Spleen (tissue), 7 donors: ENCODE measurements at regions not wholly inside any gene's neighbourhood (a gene's known extent, or its start where the extent isn't known, plus 50 kb on each side); places are given as distances from the start of the nearest gene placed in this dataset.

Source experiments
- POLR2AphosphoS5 ChIP-seq, 3 donors: sonication (generic); formaldehyde crosslinking; IDR thresholded peaks; one replicate each; pipeline ENCODE4 v1.5.1; 2017; ENCODE audit warnings: antibody characterized with exemption in 3 of 3
- TF ChIP-seq, protein P1 (sequence below), 11 experiments: fragments of 200-600 bp in 7 of 11; fragments of 450-650 bp in 4 of 11; sonication (generic) in 4 of 11; IDR thresholded peaks in 8 of 11; conservative IDR thresholded peaks in 3 of 11; 1 replicate in 7 of 11; 2 replicates in 4 of 11; pipeline versions ENCODE4 v1.4.0 to v1.8.0; 2016 to 2021; ENCODE audit warnings: antibody characterized with exemption in 11 of 11, inconsistent platforms in 4 of 11, mild to moderate bottlenecking in 1 of 11
- donor health status: DM: no; HTN: no; CAD: no; lungs with moderate emphysema.
- donor health status: DM: no; HTN: no; CAD: no.
- donor health status: DM: no; HTN: no; CAD: no.

GRCh38 chr3:161682715-161683114 lies 186.1 kb downstream of the OTOL1 start:
- TF ChIP-seq, protein P1, sequence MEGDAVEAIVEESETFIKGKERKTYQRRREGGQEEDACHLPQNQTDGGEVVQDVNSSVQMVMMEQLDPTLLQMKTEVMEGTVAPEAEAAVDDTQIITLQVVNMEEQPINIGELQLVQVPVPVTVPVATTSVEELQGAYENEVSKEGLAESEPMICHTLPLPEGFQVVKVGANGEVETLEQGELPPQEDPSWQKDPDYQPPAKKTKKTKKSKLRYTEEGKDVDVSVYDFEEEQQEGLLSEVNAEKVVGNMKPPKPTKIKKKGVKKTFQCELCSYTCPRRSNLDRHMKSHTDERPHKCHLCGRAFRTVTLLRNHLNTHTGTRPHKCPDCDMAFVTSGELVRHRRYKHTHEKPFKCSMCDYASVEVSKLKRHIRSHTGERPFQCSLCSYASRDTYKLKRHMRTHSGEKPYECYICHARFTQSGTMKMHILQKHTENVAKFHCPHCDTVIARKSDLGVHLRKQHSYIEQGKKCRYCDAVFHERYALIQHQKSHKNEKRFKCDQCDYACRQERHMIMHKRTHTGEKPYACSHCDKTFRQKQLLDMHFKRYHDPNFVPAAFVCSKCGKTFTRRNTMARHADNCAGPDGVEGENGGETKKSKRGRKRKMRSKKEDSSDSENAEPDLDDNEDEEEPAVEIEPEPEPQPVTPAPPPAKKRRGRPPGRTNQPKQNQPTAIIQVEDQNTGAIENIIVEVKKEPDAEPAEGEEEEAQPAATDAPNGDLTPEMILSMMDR (IDR thresholded peaks at IDR 0.05 in 8 of 11, conservative IDR thresholded peaks at IDR 0.05 in 3 of 11): no peak
- no peak for TF ChIP-seq POLR2AphosphoS5 (IDR thresholded peaks at IDR 0.05)
